ENCODE measurements at regions not wholly inside any gene's neighbourhood (a gene's known extent, or its start where the extent isn't known, plus 50 kb on each side); places are given as distances from the start of the nearest gene placed in this dataset.

- Mint-ChIP-seq H3K27me3 (peaks cover 8% of the 10 kb centered on the region), H3K27ac (ENCODE audit: low read depth) (peak overlapping the region; percentile 95)
- ATAC-seq (replicated peaks; ENCODE audit: extremely low read depth, poor library complexity, severe bottlenecking): no peak
Observed at GRCh38 chr10:44311563-44312051, 73.3 kb downstream of the CXCL12 start.

GRCh38 chr10:44310762-44311562 lies 73.9 kb downstream of the CXCL12 start:
- H3K27me3 Mint-ChIP-seq: peaks cover 8% of the 10 kb centered on the region
- peak overlapping the region; percentile 72 for H3K4me3 Mint-ChIP-seq
- peak; percentile 45 to 66 for DNase-seq (ENCODE audit: low spot score in 2 of 2)
- peaks cover 8% of the 10 kb centered on the region for H3K9me3 Mint-ChIP-seq
- peak overlapping the region; percentile 95 for H3K27ac Mint-ChIP-seq (ENCODE audit: low read depth)
- ATAC-seq (replicated peaks; ENCODE audit: extremely low read depth, poor library complexity, severe bottlenecking): peak; percentile 81
- peaks cover 10% of the 10 kb centered on the region for H3K36me3 Mint-ChIP-seq (ENCODE audit: insufficient read depth)
- peaks cover 31% of the 10 kb centered on the region for H3K4me1 Mint-ChIP-seq

More at GRCh38 chr10:44311563-44312051, 73.3 kb downstream of the CXCL12 start:
- Mint-ChIP-seq H3K36me3 (ENCODE audit: insufficient read depth) (peaks cover 10% of the 10 kb centered on the region), H3K9me3 (peaks cover 3% of the 10 kb centered on the region), H3K4me3 (peak overlapping the region; percentile 72), H3K4me1 (peaks cover 28% of the 10 kb centered on the region)
- no peak for DNase-seq (ENCODE audit: low spot score in 2 of 2)

- peaks cover 8% of the 10 kb centered on the region for H3K27me3 Mint-ChIP-seq
- peaks cover 8% of the 10 kb centered on the region for H3K9me3 Mint-ChIP-seq
- peaks cover 31% of the 10 kb centered on the region for H3K4me1 Mint-ChIP-seq
- DNase-seq (ENCODE audit: low spot score in 2 of 2) (no peak), ATAC-seq (replicated peaks; ENCODE audit: extremely low read depth, poor library complexity, severe bottlenecking) (peak; percentile 70)
- peaks cover 10% of the 10 kb centered on the region for H3K36me3 Mint-ChIP-seq (ENCODE audit: insufficient read depth)
- H3K27ac Mint-ChIP-seq (ENCODE audit: low read depth): peak overlapping the region; percentile 95
- H3K4me3 Mint-ChIP-seq: peak overlapping the region; percentile 72
Observed at GRCh38 chr10:44309939-44310761, 74.7 kb downstream of the CXCL12 start.

GRCh38 chr10:44309361-44309760 lies 75.5 kb downstream of the CXCL12 start:
- Mint-ChIP-seq H3K9me3 (peaks cover 8% of the 10 kb centered on the region), H3K36me3 (ENCODE audit: insufficient read depth) (peaks cover 10% of the 10 kb centered on the region), H3K27ac (ENCODE audit: low read depth) (peak overlapping the region; percentile 41), H3K4me3 (no peak overlapping the region), H3K27me3 (peaks cover 8% of the 10 kb centered on the region), H3K4me1 (peaks cover 31% of the 10 kb centered on the region)
- ATAC-seq (replicated peaks; ENCODE audit: extremely low read depth, poor library complexity, severe bottlenecking) (no peak), DNase-seq (ENCODE audit: low spot score in 2 of 2) (no peak)

GRCh38 chr10:44308935-44309334 lies 76.0 kb downstream of the CXCL12 start:
- Mint-ChIP-seq H3K36me3 (ENCODE audit: insufficient read depth) (peaks cover 10% of the 10 kb centered on the region), H3K27ac (ENCODE audit: low read depth) (peak overlapping the region; percentile 41), H3K27me3 (peaks cover 8% of the 10 kb centered on the region), H3K9me3 (peaks cover 12% of the 10 kb centered on the region), H3K4me1 (peaks cover 31% of the 10 kb centered on the region), H3K4me3 (no peak overlapping the region)
- DNase-seq (ENCODE audit: low spot score in 2 of 2) (no peak), ATAC-seq (replicated peaks; ENCODE audit: extremely low read depth, poor library complexity, severe bottlenecking) (no peak)

- no peak overlapping the region for H3K4me3 Mint-ChIP-seq
- H3K4me1 Mint-ChIP-seq: peaks cover 31% of the 10 kb centered on the region
- H3K9me3 Mint-ChIP-seq: peaks cover 14% of the 10 kb centered on the region
- no peak for DNase-seq (ENCODE audit: low spot score in 2 of 2)
- H3K27ac Mint-ChIP-seq (ENCODE audit: low read depth): peak overlapping the region; percentile 54
- ATAC-seq (replicated peaks; ENCODE audit: extremely low read depth, poor library complexity, severe bottlenecking): no peak
- H3K36me3 Mint-ChIP-seq (ENCODE audit: insufficient read depth): peaks cover 11% of the 10 kb centered on the region
- H3K27me3 Mint-ChIP-seq: no peaks in the 10 kb centered on the region
Observed at GRCh38 chr10:44307691-44308090, 77.2 kb downstream of the CXCL12 start.

GRCh38 chr10:44306762-44307161 lies 78.1 kb downstream of the CXCL12 start:
- Mint-ChIP-seq H3K36me3 (ENCODE audit: insufficient read depth) (peaks cover 11% of the 10 kb centered on the region), H3K27ac (ENCODE audit: low read depth) (peak overlapping the region; percentile 6), H3K4me3 (no peak overlapping the region), H3K9me3 (peaks cover 14% of the 10 kb centered on the region), H3K27me3 (no peaks in the 10 kb centered on the region), H3K4me1 (peaks cover 29% of the 10 kb centered on the region)
- ATAC-seq (replicated peaks; ENCODE audit: extremely low read depth, poor library complexity, severe bottlenecking) (no peak), DNase-seq (ENCODE audit: low spot score in 2 of 2) (no peak)

- peaks cover 8% of the 10 kb centered on the region for H3K36me3 Mint-ChIP-seq (ENCODE audit: insufficient read depth)
- no peak overlapping the region for H3K4me3 Mint-ChIP-seq
- H3K9me3 Mint-ChIP-seq: peaks cover 14% of the 10 kb centered on the region
- ATAC-seq (replicated peaks; ENCODE audit: extremely low read depth, poor library complexity, severe bottlenecking) (no peak), DNase-seq (ENCODE audit: low spot score in 2 of 2) (no peak)
- H3K27ac Mint-ChIP-seq (ENCODE audit: low read depth): peak overlapping the region; percentile 6
- peaks cover 24% of the 10 kb centered on the region for H3K4me1 Mint-ChIP-seq
- H3K27me3 Mint-ChIP-seq: no peaks in the 10 kb centered on the region
Observed at GRCh38 chr10:44306147-44306710, 78.7 kb downstream of the CXCL12 start.

GRCh38 chr10:44301781-44302355 lies 83.0 kb downstream of the CXCL12 start:
- no peak for ATAC-seq (replicated peaks; ENCODE audit: extremely low read depth, poor library complexity, severe bottlenecking)
- no peak overlapping the region for H3K27ac Mint-ChIP-seq (ENCODE audit: low read depth)
- H3K27me3 Mint-ChIP-seq: no peaks in the 10 kb centered on the region
- H3K4me3 Mint-ChIP-seq: no peak overlapping the region
- H3K36me3 Mint-ChIP-seq (ENCODE audit: insufficient read depth): peaks cover 1% of the 10 kb centered on the region
- no peak for DNase-seq (ENCODE audit: low spot score in 2 of 2)
- peaks cover 5% of the 10 kb centered on the region for H3K4me1 Mint-ChIP-seq
- peaks cover 14% of the 10 kb centered on the region for H3K9me3 Mint-ChIP-seq

GRCh38 chr10:44300666-44301649 lies 83.9 kb downstream of the CXCL12 start:
- H3K36me3 Mint-ChIP-seq (ENCODE audit: insufficient read depth): peaks cover 1% of the 10 kb centered on the region
- ATAC-seq (replicated peaks; ENCODE audit: extremely low read depth, poor library complexity, severe bottlenecking) (no peak), DNase-seq (ENCODE audit: low spot score in 2 of 2) (no peak)
- H3K27ac Mint-ChIP-seq (ENCODE audit: low read depth): no peak overlapping the region
- H3K4me3 Mint-ChIP-seq: no peak overlapping the region
- peaks cover 6% of the 10 kb centered on the region for H3K9me3 Mint-ChIP-seq
- H3K4me1 Mint-ChIP-seq: no peaks in the 10 kb centered on the region
- no peaks in the 10 kb centered on the region for H3K27me3 Mint-ChIP-seq

- H3K9me3 Mint-ChIP-seq: no peaks in the 10 kb centered on the region
- no peak overlapping the region for H3K27ac Mint-ChIP-seq (ENCODE audit: low read depth)
- H3K36me3 Mint-ChIP-seq (ENCODE audit: insufficient read depth): peaks cover 1% of the 10 kb centered on the region
- no peaks in the 10 kb centered on the region for H3K4me1 Mint-ChIP-seq
- ATAC-seq (replicated peaks; ENCODE audit: extremely low read depth, poor library complexity, severe bottlenecking): no peak
- DNase-seq (ENCODE audit: low spot score in 2 of 2): no peak
- no peaks in the 10 kb centered on the region for H3K27me3 Mint-ChIP-seq
- no peak overlapping the region for H3K4me3 Mint-ChIP-seq
Observed at GRCh38 chr10:44298713-44299112, 86.2 kb downstream of the CXCL12 start.
